CD4-positive, alpha-beta memory T cell (primary cell): ENCODE measurements at regions not wholly inside any gene's neighbourhood (a gene's known extent, or its start where the extent isn't known, plus 50 kb on each side); places are given as distances from the start of the nearest gene placed in this dataset.
A peak's percentile ranks its signal among the peaks of the same experiment; 100 is the strongest.

Experiments used
- CTCF ChIA-PET: fragments of 350-600 bp; sonication (Branson Sonifier 250); formaldehyde crosslinking; loops from one replicate; lab custom pipeline; 2021; ENCODE audit warnings: inconsistent platforms; ENCODE audit not compliant: partially characterized antibody; lab: Charles Lee
- POLR2A ChIA-PET: fragments of 350-600 bp; sonication (Branson Sonifier 250); formaldehyde crosslinking; loops from one replicate; lab custom pipeline; 2021; ENCODE audit not compliant: partially characterized antibody; lab: Charles Lee
- DNase-seq, 5 donors: peaks; one replicate each; pipeline versions ENCODE4 v3.0.0 to v3.0.0-alpha.2; 2020 to 2022; ENCODE audit warnings: mixed read lengths in 1 of 5
- H3K27ac ChIP-seq: one replicate; pipeline ENCODE4 v1.7.0; 2013; ENCODE audit warnings: low read depth, low read length
- H3K27me3 ChIP-seq: 2 replicates; pipeline ENCODE4 v1.7.0; 2013; ENCODE audit warnings: mild to moderate bottlenecking, low read length, moderate library complexity; ENCODE audit not compliant: insufficient read depth
- H3K36me3 ChIP-seq: 2 replicates; pipeline ENCODE4 v1.7.0; 2013; ENCODE audit warnings: mild to moderate bottlenecking, low read length, moderate library complexity; ENCODE audit not compliant: insufficient read depth
- H3K4me1 ChIP-seq: 2 replicates; pipeline ENCODE4 v1.7.0; 2013; ENCODE audit warnings: mild to moderate bottlenecking, low read length, moderate library complexity; ENCODE audit not compliant: insufficient read depth
- H3K4me3 ChIP-seq, 2 donors: one replicate each; pipeline ENCODE4 v1.7.0; 2013; ENCODE audit warnings: low read length in 2 of 2, mild to moderate bottlenecking in 1 of 2
- H3K9me3 ChIP-seq, 2 donors: one replicate each; pipeline ENCODE4 v1.7.0; 2013; ENCODE audit warnings: low read length in 2 of 2, control low read depth in 1 of 2; ENCODE audit not compliant: control insufficient read depth in 1 of 2
- H3K27ac Mint-ChIP-seq, 7 donors: one replicate each; pipeline ENCODE4 v1.8.0; 2020 to 2021; ENCODE audit warnings: mixed read lengths in 7 of 7, mild to moderate bottlenecking in 6 of 7, inconsistent platforms in 3 of 7, moderate library complexity in 3 of 7
- H3K27me3 Mint-ChIP-seq, 2 donors: one replicate each; pipeline ENCODE4 v1.8.0; 2020 to 2021; ENCODE audit warnings: mixed read lengths in 2 of 2
- H3K36me3 Mint-ChIP-seq, 2 donors: one replicate each; pipeline ENCODE4 v1.8.0; 2020 to 2021; ENCODE audit warnings: mixed read lengths in 2 of 2, inconsistent platforms in 1 of 2, mild to moderate bottlenecking in 1 of 2
- H3K4me1 Mint-ChIP-seq, 4 donors: one replicate each; pipeline ENCODE4 v1.8.0; 2020 to 2021; ENCODE audit warnings: mixed read lengths in 4 of 4, mild to moderate bottlenecking in 1 of 4
- H3K4me3 Mint-ChIP-seq, 8 donors: one replicate each; pipeline ENCODE4 v1.8.0; 2020 to 2021; ENCODE audit warnings: mixed read lengths in 8 of 8, mild to moderate bottlenecking in 7 of 8, moderate library complexity in 6 of 8, inconsistent platforms in 3 of 8
- H3K9me3 Mint-ChIP-seq, 8 donors: one replicate each; pipeline ENCODE4 v1.8.0; 2020 to 2021; ENCODE audit warnings: mixed read lengths in 8 of 8, mild to moderate bottlenecking in 5 of 8, inconsistent platforms in 3 of 8, moderate library complexity in 1 of 8
- intact Hi-C: fragments of 100-400 bp; cut with micrococcal nuclease; formaldehyde crosslinking; loops from one replicate; pipeline ENCODE4 v1.15.1; 2023

- Mint-ChIP-seq H3K4me3 (no peak overlapping the region), H3K9me3 (peaks cover 0 to 5% (median under 1%) of the 10 kb centered on the region in 8 donors), H3K36me3 (no peaks in the 10 kb centered on the region), H3K27ac (no peak overlapping the region), H3K27me3 (peaks cover 0 to 3% of the 10 kb centered on the region in 2 donors), H3K4me1 (no peaks in the 10 kb centered on the region)
- Histone ChIP-seq H3K27me3 (no peaks in the 10 kb centered on the region), H3K27ac (no peak overlapping the region), H3K9me3 (no peaks in the 10 kb centered on the region), H3K4me1 (no peaks in the 10 kb centered on the region), H3K4me3 (no peak overlapping the region), H3K36me3 (no peaks in the 10 kb centered on the region)
- ChIA-PET POLR2A (no interaction called here), CTCF (no interaction called here)
- intact Hi-C loops = no loop called here
- DNase-seq = no peak
These were observed 279.9 kb upstream of the CDYL start for GRCh38 chr6:4496284-4496683.

- no peak overlapping the region for H3K4me3 ChIP-seq
- CTCF ChIA-PET = no interaction called here
- no peak overlapping the region for H3K27ac Mint-ChIP-seq
- no peaks in the 10 kb centered on the region for H3K4me1 ChIP-seq
- peaks cover 0 to 9% of the 10 kb centered on the region in 2 donors for H3K9me3 ChIP-seq
- no peaks in the 10 kb centered on the region for H3K4me1 Mint-ChIP-seq
- H3K27me3 Mint-ChIP-seq = peaks cover 0 to 3% of the 10 kb centered on the region in 2 donors
- H3K9me3 Mint-ChIP-seq = peaks cover 2 to 17% (median 12%) of the 10 kb centered on the region in 8 donors
- no peak overlapping the region for H3K27ac ChIP-seq
- intact Hi-C loops = no loop called here
- H3K4me3 Mint-ChIP-seq = no peak overlapping the region
- H3K36me3 ChIP-seq = no peaks in the 10 kb centered on the region
- no peaks in the 10 kb centered on the region for H3K36me3 Mint-ChIP-seq
- no peak for DNase-seq
- POLR2A ChIA-PET = no interaction called here
- H3K27me3 ChIP-seq = no peaks in the 10 kb centered on the region
These were observed 284.5 kb upstream of the CDYL start for GRCh38 chr6:4491501-4492260.

GRCh38 chr6:4489538-4489937, 286.7 kb upstream of the CDYL start:
- Histone ChIP-seq H3K27me3 (no peaks in the 10 kb centered on the region), H3K9me3 (peaks cover 0 to 9% of the 10 kb centered on the region in 2 donors), H3K4me1 (no peaks in the 10 kb centered on the region), H3K36me3 (no peaks in the 10 kb centered on the region), H3K27ac (no peak overlapping the region), H3K4me3 (no peak overlapping the region)
- H3K4me1 Mint-ChIP-seq = no peaks in the 10 kb centered on the region
- H3K36me3 Mint-ChIP-seq = no peaks in the 10 kb centered on the region
- no peak overlapping the region for H3K4me3 Mint-ChIP-seq
- POLR2A ChIA-PET = no interaction called here
- H3K27ac Mint-ChIP-seq = no peak overlapping the region
- CTCF ChIA-PET = no interaction called here
- no peak for DNase-seq
- intact Hi-C loops = no loop called here
- peaks cover 2 to 21% (median 14%) of the 10 kb centered on the region in 8 donors for H3K9me3 Mint-ChIP-seq
- peaks cover 0 to 6% of the 10 kb centered on the region in 2 donors for H3K27me3 Mint-ChIP-seq

- no peaks in the 10 kb centered on the region for H3K36me3 Mint-ChIP-seq
- H3K4me1 ChIP-seq = no peaks in the 10 kb centered on the region
- H3K27ac ChIP-seq = no peak overlapping the region
- H3K27ac Mint-ChIP-seq = no peak overlapping the region
- POLR2A ChIA-PET = no interaction called here
- H3K9me3 Mint-ChIP-seq = peaks cover 2 to 21% (median 14%) of the 10 kb centered on the region in 8 donors
- H3K4me1 Mint-ChIP-seq = no peaks in the 10 kb centered on the region
- H3K36me3 ChIP-seq = no peaks in the 10 kb centered on the region
- peaks cover 0 to 6% of the 10 kb centered on the region in 2 donors for H3K27me3 Mint-ChIP-seq
- H3K4me3 ChIP-seq = no peak overlapping the region
- no peaks in the 10 kb centered on the region for H3K27me3 ChIP-seq
- CTCF ChIA-PET = no interaction called here
- H3K9me3 ChIP-seq = peaks cover 0 to 9% of the 10 kb centered on the region in 2 donors
- intact Hi-C loops = no loop called here
- H3K4me3 Mint-ChIP-seq = peak overlapping the region in 1 of 8 donors; percentile 31
- DNase-seq = no peak
These were observed 287.8 kb upstream of the CDYL start for GRCh38 chr6:4488389-4488788.

GRCh38 chr6:4487538-4487937, 288.7 kb upstream of the CDYL start:
- CTCF ChIA-PET = no interaction called here
- peaks cover 0 to 9% of the 10 kb centered on the region in 2 donors for H3K9me3 ChIP-seq
- Mint-ChIP-seq H3K27ac (no peak overlapping the region), H3K4me3 (no peak overlapping the region), H3K9me3 (peaks cover 2 to 21% (median 14%) of the 10 kb centered on the region in 8 donors), H3K4me1 (no peaks in the 10 kb centered on the region), H3K27me3 (peaks cover 0 to 5% of the 10 kb centered on the region in 2 donors), H3K36me3 (no peaks in the 10 kb centered on the region)
- DNase-seq = no peak
- no peaks in the 10 kb centered on the region for H3K27me3 ChIP-seq
- POLR2A ChIA-PET = no interaction called here
- intact Hi-C loops = no loop called here
- H3K27ac ChIP-seq = no peak overlapping the region
- H3K4me3 ChIP-seq = no peak overlapping the region
- H3K36me3 ChIP-seq = no peaks in the 10 kb centered on the region
- no peaks in the 10 kb centered on the region for H3K4me1 ChIP-seq

GRCh38 chr6:4486568-4487315, 289.5 kb upstream of the CDYL start:
- no peak for DNase-seq
- peaks cover 0 to 5% of the 10 kb centered on the region in 2 donors for H3K27me3 Mint-ChIP-seq
- H3K27ac Mint-ChIP-seq = no peak overlapping the region
- ChIA-PET CTCF (no interaction called here), POLR2A (no interaction called here)
- intact Hi-C loops = no loop called here
- Histone ChIP-seq H3K4me3 (no peak overlapping the region), H3K4me1 (no peaks in the 10 kb centered on the region), H3K36me3 (no peaks in the 10 kb centered on the region), H3K9me3 (peaks cover 0 to 9% of the 10 kb centered on the region in 2 donors), H3K27me3 (no peaks in the 10 kb centered on the region), H3K27ac (no peak overlapping the region)
- peaks cover 2 to 21% (median 14%) of the 10 kb centered on the region in 8 donors for H3K9me3 Mint-ChIP-seq
- no peak overlapping the region for H3K4me3 Mint-ChIP-seq
- no peaks in the 10 kb centered on the region for H3K4me1 Mint-ChIP-seq
- no peaks in the 10 kb centered on the region for H3K36me3 Mint-ChIP-seq

- CTCF ChIA-PET = no interaction called here
- no peak for DNase-seq
- POLR2A ChIA-PET = no interaction called here
- Histone ChIP-seq H3K36me3 (no peaks in the 10 kb centered on the region), H3K27ac (no peak overlapping the region), H3K27me3 (no peaks in the 10 kb centered on the region), H3K4me3 (no peak overlapping the region), H3K9me3 (peaks cover 0 to 9% of the 10 kb centered on the region in 2 donors), H3K4me1 (no peaks in the 10 kb centered on the region)
- Mint-ChIP-seq H3K36me3 (no peaks in the 10 kb centered on the region), H3K27me3 (peaks cover 0 to 11% of the 10 kb centered on the region in 2 donors), H3K27ac (no peak overlapping the region), H3K9me3 (peaks cover 2 to 21% (median 13%) of the 10 kb centered on the region in 8 donors), H3K4me1 (no peaks in the 10 kb centered on the region), H3K4me3 (no peak overlapping the region)
- intact Hi-C loops = no loop called here
These were observed 290.5 kb upstream of the CDYL start for GRCh38 chr6:4485735-4486134.
